ENCODE measurements at regions not wholly inside any gene's neighbourhood (a gene's known extent, or its start where the extent isn't known, plus 50 kb on each side); places are given as distances from the start of the nearest gene placed in this dataset.
"Not testable (repeated sequence)": the region's sequence is repeated elsewhere in the genome, so short reads cannot be mapped to it uniquely, and the experiment has no call there.

DNA sequence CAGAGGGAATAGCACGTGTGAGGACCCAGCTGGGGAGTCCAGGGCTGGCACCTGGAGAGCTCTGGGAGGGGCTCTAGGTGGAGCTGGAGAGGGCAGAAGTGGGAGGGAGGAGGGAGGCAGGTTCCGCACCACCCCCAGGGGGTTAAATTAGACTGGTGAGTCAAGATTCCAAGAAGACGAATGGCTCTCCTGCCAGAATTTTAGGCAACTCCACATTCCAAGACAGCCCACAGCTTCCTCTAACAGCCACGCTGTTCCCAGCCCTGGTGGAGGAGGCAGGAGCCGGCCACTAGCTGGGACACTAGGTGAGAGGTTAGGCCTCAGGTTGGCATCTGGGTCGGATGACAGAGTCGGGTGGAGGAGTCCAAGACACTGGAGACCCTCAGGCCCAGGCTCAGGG lies 60.2 kb downstream of the TFAP2C start:
- in situ Hi-C loops (cut with HindIII; ENCODE audit: low sequenced_read_pairs): no loop called here
- DNase-seq (ENCODE audit: low spot score): no peak

GRCh38 chr20:56689852-56690485 lies 60.9 kb downstream of the TFAP2C start:
- in situ Hi-C loops (cut with HindIII; ENCODE audit: low sequenced_read_pairs): no loop called here
- no peak for DNase-seq (ENCODE audit: low spot score)

- in situ Hi-C loops (cut with HindIII; ENCODE audit: low sequenced_read_pairs): no loop called here
- DNase-seq (ENCODE audit: low spot score): no peak
Observed at GRCh38 chr20:56690531-56691175, 61.5 kb downstream of the TFAP2C start.

GRCh38 chr20:56691325-56691998 lies 62.4 kb downstream of the TFAP2C start:
- no peak for DNase-seq (ENCODE audit: low spot score)
- in situ Hi-C loops (cut with HindIII; ENCODE audit: low sequenced_read_pairs): no loop called here

- no peak for DNase-seq (ENCODE audit: low spot score)
- in situ Hi-C loops (cut with HindIII; ENCODE audit: low sequenced_read_pairs): no loop called here
Observed at GRCh38 chr20:56693217-56693616, 64.1 kb downstream of the TFAP2C start.

DNA sequence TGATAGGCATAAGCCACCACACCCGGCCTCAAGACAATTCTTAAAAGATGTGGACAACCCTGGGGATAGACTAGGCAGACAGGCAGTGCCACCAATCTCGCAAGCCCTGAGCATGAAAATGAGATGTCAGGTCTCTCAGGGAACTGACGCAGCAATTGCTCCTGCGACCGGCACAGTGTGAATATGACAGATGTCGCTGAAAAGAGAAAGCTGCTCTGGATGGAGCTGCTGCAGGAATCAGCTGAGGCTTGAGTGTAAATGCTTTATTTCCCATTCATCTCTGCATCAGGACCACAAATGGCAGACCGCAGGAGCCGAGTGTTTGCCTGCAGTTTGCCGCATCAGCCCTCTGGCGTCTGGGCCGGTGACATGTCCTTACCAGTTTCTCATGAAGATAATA lies 68.4 kb downstream of the TFAP2C start:
- no peak for DNase-seq (ENCODE audit: low spot score)
- in situ Hi-C loops (cut with HindIII; ENCODE audit: low sequenced_read_pairs): no loop called here

- DNase-seq (ENCODE audit: low spot score): no peak
- in situ Hi-C loops (cut with HindIII; ENCODE audit: low sequenced_read_pairs): no loop called here
Observed at GRCh38 chr20:56698297-56698696, 69.2 kb downstream of the TFAP2C start.

GRCh38 chr20:56698749-56699148 lies 69.6 kb downstream of the TFAP2C start:
- in situ Hi-C loops (cut with HindIII; ENCODE audit: low sequenced_read_pairs): no loop called here
- no peak for DNase-seq (ENCODE audit: low spot score)

DNA sequence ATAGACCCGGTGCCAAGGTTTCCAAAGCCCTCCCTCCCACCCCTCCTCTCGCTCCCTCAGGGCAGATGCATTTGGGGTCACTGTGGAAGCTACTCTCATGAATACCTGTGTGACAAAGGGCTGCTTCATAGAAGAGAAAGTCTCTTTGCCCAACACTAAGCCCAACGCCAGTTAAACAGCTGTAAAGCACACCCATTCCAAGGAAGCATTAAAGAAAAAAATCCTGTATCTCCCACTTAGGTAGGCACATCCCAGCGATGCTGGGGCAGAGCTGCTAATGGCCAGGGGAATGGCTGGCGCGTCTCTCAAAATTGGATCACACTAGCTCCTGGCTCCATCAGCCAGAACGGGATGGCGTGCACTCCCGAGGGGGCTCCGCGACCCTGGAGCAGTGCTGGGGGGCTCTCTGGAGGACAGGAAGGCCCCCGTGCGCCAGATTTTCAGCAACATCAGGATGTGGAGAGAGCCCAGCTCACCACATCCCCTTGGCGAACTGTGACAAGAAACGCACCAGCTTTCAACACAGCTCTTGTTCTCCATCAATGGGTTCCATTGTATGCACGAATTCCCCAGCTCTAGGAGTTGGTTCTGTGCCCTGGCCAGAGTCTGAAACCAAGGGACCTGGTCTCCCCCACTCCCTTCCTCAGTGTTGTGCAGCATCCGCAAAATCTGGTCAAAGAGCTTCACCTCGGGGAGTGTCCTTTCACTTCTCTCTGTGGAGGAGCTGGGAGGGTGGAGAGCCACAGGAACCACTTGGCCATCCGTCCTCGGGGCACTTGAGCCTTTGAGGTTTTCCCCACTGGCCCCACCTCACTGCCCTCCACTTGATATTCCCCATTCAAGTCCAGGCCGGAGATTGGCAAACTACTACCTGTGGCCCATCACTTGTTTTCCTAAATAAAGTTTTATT lies 74.1 kb downstream of the TFAP2C start:
- in situ Hi-C loops (cut with HindIII; ENCODE audit: low sequenced_read_pairs): no loop called here
- DNase-seq (ENCODE audit: low spot score): no peak

GRCh38 chr20:56706867-56707360 lies 77.8 kb downstream of the TFAP2C start:
- in situ Hi-C loops (cut with HindIII; ENCODE audit: low sequenced_read_pairs): no loop called here
- DNase-seq (ENCODE audit: low spot score): no peak

- no peak for DNase-seq (ENCODE audit: low spot score)
- in situ Hi-C loops (cut with HindIII; ENCODE audit: low sequenced_read_pairs): no loop called here
Observed at GRCh38 chr20:56708991-56709390, 79.9 kb downstream of the TFAP2C start.

DNA sequence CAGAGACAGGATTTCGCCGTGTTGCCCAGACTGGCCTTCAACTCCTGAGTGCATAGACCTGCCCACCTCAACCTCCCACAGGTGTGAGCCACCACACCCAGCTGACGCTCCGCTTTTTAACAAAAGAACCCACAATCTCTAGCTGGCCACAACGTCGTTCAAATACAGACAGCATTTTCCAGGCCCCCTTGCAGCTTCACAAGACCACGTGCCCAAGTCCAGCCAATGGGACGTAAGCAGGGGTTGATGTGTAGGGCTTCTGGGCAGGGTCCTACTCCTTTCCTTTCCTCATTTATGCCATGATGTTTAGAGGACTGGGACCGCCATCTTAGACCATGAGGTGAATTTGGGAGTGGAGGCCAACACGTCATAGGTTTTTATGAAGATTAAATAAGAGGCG lies 81.0 kb downstream of the TFAP2C start:
- in situ Hi-C loops (cut with HindIII; ENCODE audit: low sequenced_read_pairs): no loop called here
- DNase-seq (ENCODE audit: low spot score): no peak

DNA sequence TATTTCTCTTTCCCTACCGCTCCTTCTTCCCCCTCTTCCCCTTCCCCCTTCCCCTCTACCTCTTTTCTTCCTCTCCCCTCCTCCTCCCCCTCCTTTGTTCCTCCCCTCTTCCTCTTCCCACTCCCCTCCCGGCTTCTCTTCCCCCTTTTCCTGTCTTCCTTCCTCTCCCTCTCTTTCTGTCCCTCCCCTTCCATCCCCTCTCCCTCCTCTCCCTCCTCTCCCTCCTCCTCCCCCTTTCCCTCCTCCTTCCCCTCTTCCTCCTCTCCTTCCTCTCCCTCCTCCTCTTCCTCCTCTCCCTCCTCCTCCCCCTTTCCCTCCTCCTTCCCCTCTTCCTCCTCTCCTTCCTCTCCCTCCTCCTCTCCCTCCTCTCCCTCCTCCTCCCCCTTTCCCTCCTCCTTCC lies 81.5 kb downstream of the TFAP2C start:
- DNase-seq (ENCODE audit: low spot score); in situ Hi-C loops (cut with HindIII; ENCODE audit: low sequenced_read_pairs): not testable (repeated sequence)

DNA sequence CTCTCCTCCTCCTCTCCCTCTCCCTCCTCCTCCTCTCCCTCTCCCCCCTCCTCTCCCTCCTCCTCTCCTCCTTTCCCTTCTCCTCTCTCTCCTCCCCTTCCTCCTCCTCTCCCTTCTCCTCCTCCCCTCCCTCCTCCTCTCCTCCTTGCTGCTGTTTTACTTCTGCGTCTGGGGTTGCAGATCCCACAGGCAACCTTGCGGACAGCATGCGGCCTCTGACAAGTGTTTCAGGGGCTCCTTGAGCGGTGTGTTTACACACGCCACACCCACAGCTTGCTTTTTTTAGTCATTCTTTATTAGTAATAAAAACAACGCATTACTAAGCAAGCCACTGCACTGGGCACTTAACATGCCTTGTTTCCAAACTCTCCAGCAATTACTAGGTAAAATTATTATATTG lies 81.9 kb downstream of the TFAP2C start:
- in situ Hi-C loops (cut with HindIII; ENCODE audit: low sequenced_read_pairs): no loop called here
- DNase-seq (ENCODE audit: low spot score): no peak

- in situ Hi-C loops (cut with HindIII; ENCODE audit: low sequenced_read_pairs): no loop called here
- DNase-seq (ENCODE audit: low spot score): no peak
Observed at GRCh38 chr20:56715309-56715708, 86.2 kb downstream of the TFAP2C start.

DNA sequence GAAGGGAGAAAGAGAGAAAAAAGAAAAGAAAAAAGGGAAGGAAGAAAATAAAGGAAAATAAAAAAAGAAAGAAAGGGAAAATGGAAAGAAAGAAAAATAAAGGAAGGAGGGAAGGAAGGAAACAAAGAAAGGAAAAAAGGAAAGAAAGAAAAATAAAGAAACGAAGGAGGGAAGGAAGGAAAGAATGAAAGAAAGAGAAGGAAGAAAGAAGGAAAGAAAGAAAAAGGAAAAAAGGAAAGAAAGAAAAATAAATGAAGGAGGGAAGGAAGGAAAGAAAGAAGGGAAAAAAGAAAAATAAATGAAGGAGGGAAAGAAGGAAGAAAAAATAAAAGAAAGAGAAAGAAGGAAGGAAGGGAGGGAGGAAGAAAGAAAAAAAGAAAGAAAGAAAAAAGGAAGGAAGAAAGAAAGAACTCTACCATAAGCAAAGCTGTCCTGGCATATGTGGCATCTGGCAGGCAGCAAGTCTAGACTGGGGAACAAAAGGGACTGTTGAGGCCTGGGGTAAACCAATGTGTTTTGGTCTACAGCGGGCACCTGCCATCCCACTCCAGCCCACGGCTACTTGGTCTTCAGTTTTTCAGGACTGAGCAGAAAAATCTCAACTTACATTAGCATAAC lies 86.9 kb downstream of the TFAP2C start:
- no peak for DNase-seq (ENCODE audit: low spot score)
- in situ Hi-C loops (cut with HindIII; ENCODE audit: low sequenced_read_pairs): no loop called here

DNA sequence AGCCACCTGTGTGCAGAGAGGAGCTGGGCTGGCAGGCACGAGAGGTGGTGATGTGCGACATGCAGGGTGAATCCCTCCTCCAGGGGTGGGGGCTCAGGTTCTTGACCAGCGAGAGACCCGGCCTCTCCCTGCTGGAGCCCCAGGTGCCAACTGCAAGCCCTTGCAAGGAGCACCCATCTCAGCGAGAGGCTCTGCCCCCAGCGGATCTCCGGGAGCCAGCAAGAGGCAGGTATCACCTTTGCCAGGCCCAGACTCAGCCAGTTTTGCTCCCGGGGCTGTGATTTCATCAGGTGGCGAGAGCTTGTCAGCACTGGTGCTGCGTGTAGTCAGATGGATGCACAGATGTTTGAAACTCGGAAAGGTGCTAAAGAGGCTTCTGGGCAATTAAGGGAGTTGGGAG lies 87.7 kb downstream of the TFAP2C start:
- in situ Hi-C loops (cut with HindIII; ENCODE audit: low sequenced_read_pairs): no loop called here
- no peak for DNase-seq (ENCODE audit: low spot score)

- in situ Hi-C loops (cut with HindIII; ENCODE audit: low sequenced_read_pairs): no loop called here
- DNase-seq (ENCODE audit: low spot score): no peak
Observed at GRCh38 chr20:56718816-56719215, 89.7 kb downstream of the TFAP2C start.

DNA sequence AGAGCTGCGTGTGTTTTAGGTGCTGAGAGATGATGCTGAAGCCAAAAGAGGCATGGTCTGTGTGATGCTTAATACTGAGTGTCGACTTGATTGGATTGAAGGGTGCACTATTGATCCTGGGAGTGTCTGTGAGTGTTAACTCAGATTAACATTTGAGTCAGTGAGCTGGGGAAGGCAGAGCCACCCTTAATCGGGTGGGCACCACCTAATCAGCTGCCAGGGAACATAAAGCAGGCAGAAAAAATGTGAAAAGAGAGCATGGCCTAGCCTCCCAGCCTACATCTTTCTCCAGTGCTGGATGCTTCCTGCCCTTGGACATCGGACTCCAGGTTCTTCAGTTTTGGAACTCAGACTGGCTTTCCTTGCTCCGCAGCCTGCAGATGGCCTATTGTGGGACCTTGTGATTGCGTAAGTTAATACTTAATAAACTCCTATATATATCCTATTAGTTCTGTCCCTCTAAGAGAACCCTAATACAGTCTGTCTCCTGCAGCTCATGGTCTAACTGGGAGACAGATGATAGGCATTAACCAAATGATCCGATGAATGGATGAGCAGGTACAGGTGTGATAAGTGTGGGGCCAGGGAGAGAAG lies 91.6 kb downstream of the TFAP2C start:
- DNase-seq (ENCODE audit: low spot score): no peak
- in situ Hi-C loops (cut with HindIII; ENCODE audit: low sequenced_read_pairs): no loop called here

All from G401 (cell line).